Parathyroid adenoma (tissue), 2 donors: ENCODE measurements at regions not wholly inside any gene's neighbourhood (a gene's known extent, or its start where the extent isn't known, plus 50 kb on each side); places are given as distances from the start of the nearest gene placed in this dataset.
"Not testable (repeated sequence)": the region's sequence is repeated elsewhere in the genome, so short reads cannot be mapped to it uniquely, and the experiment has no call there.

Experiments used
- H2AFZ ChIP-seq: fragments of 300-600 bp; sonication (generic); one replicate; pipeline ENCODE4 v1.7.0; 2017; ENCODE audit warnings: antibody characterized with exemption, mild to moderate bottlenecking
- H3K27ac ChIP-seq: fragments of 300-600 bp; sonication (generic); one replicate; pipeline ENCODE4 v1.7.0; 2017
- H3K27me3 ChIP-seq: fragments of 300-600 bp; sonication (generic); one replicate; pipeline ENCODE4 v1.7.0; 2017; ENCODE audit warnings: low read length; ENCODE audit not compliant: control insufficient read depth, insufficient read depth
- H3K36me3 ChIP-seq: fragments of 300-600 bp; sonication (generic); one replicate; pipeline ENCODE4 v1.7.0; 2017; ENCODE audit warnings: low read length; ENCODE audit not compliant: control insufficient read depth, insufficient read depth
- H3K4me1 ChIP-seq: fragments of 300-600 bp; sonication (generic); one replicate; pipeline ENCODE4 v1.7.0; 2017; ENCODE audit warnings: control low read depth
- H3K4me2 ChIP-seq: fragments of 300-600 bp; sonication (generic); one replicate; pipeline ENCODE4 v1.7.0; 2017; ENCODE audit warnings: low read length
- H3K4me3 ChIP-seq: fragments of 300-600 bp; sonication (generic); one replicate; pipeline ENCODE4 v1.7.0; 2017; ENCODE audit warnings: low read depth, low read length
- H3K79me2 ChIP-seq: fragments of 300-600 bp; sonication (generic); one replicate; pipeline ENCODE4 v1.7.0; 2017; ENCODE audit warnings: control low read depth
- H3K9ac ChIP-seq: fragments of 300-600 bp; sonication (generic); one replicate; pipeline ENCODE4 v1.7.0; 2017; ENCODE audit warnings: mild to moderate bottlenecking
- H3K9me3 ChIP-seq: fragments of 300-600 bp; sonication (generic); one replicate; pipeline ENCODE4 v1.7.0; 2017; ENCODE audit warnings: low read length; ENCODE audit not compliant: control insufficient read depth
- CTCF ChIP-seq: fragments of 300-600 bp; sonication (generic); IDR thresholded peaks from one replicate; pipeline ENCODE4 v1.7.0; 2017; ENCODE audit warnings: antibody characterized with exemption, mild to moderate bottlenecking
- donor health status: primary hyperparathyroidism.

- H3K36me3 ChIP-seq, result no peaks in the 10 kb centered on the region
Observed at GRCh38 chr9:30524311-30524710, 1860.1 kb upstream of the ACO1 start.

DNA sequence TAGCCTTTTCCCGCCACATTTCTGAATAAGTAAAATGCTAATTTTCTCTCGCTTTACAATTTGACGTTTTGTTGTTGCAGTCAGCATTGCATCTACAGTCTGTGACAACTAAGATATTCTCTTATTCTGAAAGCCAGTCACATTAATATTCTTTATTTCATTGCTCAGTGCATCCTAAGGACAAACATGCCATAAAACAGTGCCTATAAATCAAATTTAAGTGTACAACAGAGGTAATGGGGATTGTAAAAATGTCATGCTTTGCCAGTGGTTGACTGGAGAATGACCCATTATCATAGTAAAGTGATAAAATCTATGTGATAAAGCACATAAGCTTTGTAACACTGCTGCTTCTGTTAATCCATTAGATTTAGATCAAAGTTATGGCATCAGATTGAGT, 1850.0 kb upstream of the ACO1 start:
- Histone ChIP-seq H3K27me3 (no peaks in the 10 kb centered on the region), H3K36me3 (no peaks in the 10 kb centered on the region), H3K4me1 (no peaks in the 10 kb centered on the region), H3K4me2 (no peak overlapping the region), H3K9me3 (no peaks in the 10 kb centered on the region), H2AFZ (no peak overlapping the region), H3K79me2 (no peaks in the 10 kb centered on the region), H3K4me3 (no peak overlapping the region), H3K27ac (no peak overlapping the region), H3K9ac (no peak overlapping the region)
- TF ChIP-seq CTCF, result no peak

More at GRCh38 chr9:30524311-30524710, 1860.1 kb upstream of the ACO1 start:
- H3K4me2 ChIP-seq, result no peak overlapping the region
- H3K79me2 ChIP-seq, result no peaks in the 10 kb centered on the region
- no peak for TF ChIP-seq CTCF
- no peak overlapping the region for H2AFZ ChIP-seq
- H3K4me3 ChIP-seq, result no peak overlapping the region
- no peaks in the 10 kb centered on the region for H3K27me3 ChIP-seq
- no peak overlapping the region for H3K27ac ChIP-seq
- H3K9me3 ChIP-seq, result no peaks in the 10 kb centered on the region
- H3K4me1 ChIP-seq, result no peaks in the 10 kb centered on the region
- H3K9ac ChIP-seq, result no peak overlapping the region

- no peaks in the 10 kb centered on the region for H3K36me3 ChIP-seq
- H3K79me2 ChIP-seq, result no peaks in the 10 kb centered on the region
- no peak overlapping the region for H3K9ac ChIP-seq
- no peak overlapping the region for H3K27ac ChIP-seq
- H2AFZ ChIP-seq, result no peak overlapping the region
- no peaks in the 10 kb centered on the region for H3K27me3 ChIP-seq
- TF ChIP-seq CTCF, result no peak
- H3K4me2 ChIP-seq, result no peak overlapping the region
- H3K9me3 ChIP-seq, result no peaks in the 10 kb centered on the region
- no peaks in the 10 kb centered on the region for H3K4me1 ChIP-seq
- no peak overlapping the region for H3K4me3 ChIP-seq
Observed at GRCh38 chr9:30534896-30535295, 1849.5 kb upstream of the ACO1 start.

GRCh38 chr9:30536494-30536893, 1847.9 kb upstream of the ACO1 start:
- Histone ChIP-seq H3K9ac (no peak overlapping the region), H3K79me2 (no peaks in the 10 kb centered on the region), H3K27ac (no peak overlapping the region), H3K4me3 (no peak overlapping the region), H3K4me2 (no peak overlapping the region), H3K4me1 (no peaks in the 10 kb centered on the region), H3K9me3 (no peaks in the 10 kb centered on the region), H2AFZ (no peak overlapping the region), H3K27me3 (no peaks in the 10 kb centered on the region), H3K36me3 (no peaks in the 10 kb centered on the region)
- TF ChIP-seq CTCF, result no peak

GRCh38 chr9:30539696-30540095, 1844.7 kb upstream of the ACO1 start:
- not testable (repeated sequence) for H2AFZ ChIP-seq, H3K79me2 ChIP-seq, H3K4me1 ChIP-seq

More at GRCh38 chr9:30539696-30540095, 1844.7 kb upstream of the ACO1 start:
- H3K4me2 ChIP-seq, H3K27me3 ChIP-seq, H3K27ac ChIP-seq, H3K9me3 ChIP-seq, H3K4me3 ChIP-seq, H3K36me3 ChIP-seq, H3K9ac ChIP-seq: not testable (repeated sequence)
